Fibroblast of skin of right biceps (primary cell): ENCODE measurements at regions not wholly inside any gene's neighbourhood (a gene's known extent, or its start where the extent isn't known, plus 50 kb on each side); places are given as distances from the start of the nearest gene placed in this dataset.

Experiments used
- DNase-seq: peaks from one replicate; pipeline ENCODE4 v3.0.0-alpha.2; 2013

DNA sequence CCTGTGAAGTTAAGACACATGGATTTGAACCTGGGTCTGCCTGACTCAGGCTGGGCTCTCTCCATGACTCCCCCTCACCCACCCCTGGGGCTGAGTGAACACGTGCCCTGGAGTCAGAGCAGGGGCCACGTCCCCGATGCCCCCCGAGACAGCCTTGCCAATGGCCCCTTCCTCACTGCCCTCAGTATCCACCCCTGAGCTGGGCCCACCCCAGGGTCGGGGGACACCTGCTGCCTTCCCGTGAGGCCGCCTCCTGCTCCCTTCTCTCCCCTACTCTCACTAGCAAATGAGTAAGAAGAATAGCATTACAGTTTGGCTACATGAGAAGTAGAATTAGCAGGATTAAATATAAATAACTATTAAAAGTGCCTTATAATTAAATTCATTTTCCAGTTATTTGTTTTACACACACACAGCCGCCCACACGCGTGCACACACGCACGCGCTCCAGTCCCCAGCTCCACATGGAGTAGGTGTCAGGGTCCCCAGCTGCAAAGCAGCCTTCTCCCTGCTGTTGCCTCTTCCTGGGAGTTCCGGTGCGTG lies 117.4 kb upstream of the LINGO1 start:
- no peak for DNase-seq

DNA sequence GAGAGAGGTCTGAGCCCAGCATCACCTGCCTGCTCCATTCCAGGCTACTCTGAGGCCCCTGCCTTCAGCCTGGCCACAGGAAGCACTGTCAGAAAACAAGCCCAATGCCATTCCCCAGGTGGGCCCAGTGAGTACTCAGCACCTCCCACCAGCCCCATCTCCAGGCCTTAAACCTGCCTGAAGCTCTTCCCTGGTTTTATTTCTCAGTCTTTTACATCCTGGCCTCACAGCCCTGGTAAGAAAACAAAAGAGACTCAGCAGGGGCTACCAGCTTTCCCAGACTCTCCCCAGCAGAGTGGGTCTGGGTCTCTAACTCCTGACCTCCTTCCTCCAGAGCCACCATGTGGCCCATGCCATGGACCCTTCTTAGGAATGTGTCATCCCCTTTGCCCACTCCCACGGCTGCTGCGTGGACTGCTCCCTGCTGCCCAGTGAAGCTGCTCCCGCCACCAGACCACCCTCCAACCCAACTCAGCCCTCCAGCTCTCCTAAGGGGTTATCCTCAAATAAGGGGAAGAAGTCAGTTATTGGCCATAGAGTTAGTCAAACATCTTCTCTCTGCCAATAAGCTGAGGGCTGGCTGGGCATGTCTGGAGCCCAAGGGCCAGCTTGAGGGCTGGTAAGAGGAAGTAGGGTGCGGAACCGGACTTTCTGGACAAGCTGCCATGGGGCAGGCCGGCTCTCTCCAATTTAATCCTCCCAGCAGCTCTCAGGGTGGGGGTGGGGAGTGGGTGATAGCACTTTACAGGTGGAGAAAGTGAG lies 116.7 kb upstream of the LINGO1 start:
- no peak for DNase-seq

DNA sequence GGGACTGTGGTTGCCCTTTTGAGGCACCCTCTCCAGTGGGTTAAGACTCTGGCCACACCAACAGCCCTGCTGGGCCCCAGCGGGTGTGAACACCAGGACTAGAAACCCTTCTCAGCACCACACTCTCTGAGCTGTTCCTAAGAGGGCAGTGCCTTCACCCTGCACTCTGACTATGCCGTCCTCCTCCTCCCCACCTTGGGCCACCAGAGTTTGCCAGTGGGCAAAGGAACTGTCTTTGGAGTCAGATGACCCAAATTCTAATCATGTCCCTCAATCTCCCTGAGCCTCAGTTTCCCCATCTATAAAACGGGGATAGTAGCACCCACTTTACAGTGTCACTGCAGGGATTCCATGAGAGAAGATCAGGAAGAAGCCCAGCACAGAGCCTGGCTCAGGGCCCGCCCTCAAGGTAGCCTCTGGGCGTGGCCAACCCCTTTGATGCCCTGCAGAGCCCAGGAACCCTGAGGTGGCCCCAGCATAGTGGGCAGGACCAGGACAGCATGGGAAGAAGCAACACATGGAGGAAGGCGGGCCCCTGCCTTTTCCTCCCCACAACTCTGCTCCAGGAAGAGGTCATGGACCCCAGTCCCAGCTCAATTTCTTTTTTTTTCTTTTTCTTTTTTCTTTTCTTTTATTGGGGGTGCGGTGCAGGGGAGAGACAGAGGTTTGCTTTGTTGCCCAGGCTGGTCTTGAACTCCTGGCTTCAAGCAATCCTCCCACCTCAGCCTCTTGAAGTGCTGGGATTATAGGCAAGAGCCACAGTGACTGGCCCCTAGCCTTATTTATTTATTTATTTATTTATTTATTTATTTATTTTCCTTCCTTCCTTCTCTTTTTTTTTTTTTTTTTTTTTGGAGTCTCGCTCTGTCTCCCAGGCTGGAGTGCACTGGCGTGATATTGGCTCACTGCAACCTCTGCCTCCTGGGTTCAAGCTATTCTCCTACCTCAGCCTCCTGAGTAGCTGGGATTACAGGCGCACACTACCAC lies 115.7 kb upstream of the LINGO1 start:
- no peak for DNase-seq

DNA sequence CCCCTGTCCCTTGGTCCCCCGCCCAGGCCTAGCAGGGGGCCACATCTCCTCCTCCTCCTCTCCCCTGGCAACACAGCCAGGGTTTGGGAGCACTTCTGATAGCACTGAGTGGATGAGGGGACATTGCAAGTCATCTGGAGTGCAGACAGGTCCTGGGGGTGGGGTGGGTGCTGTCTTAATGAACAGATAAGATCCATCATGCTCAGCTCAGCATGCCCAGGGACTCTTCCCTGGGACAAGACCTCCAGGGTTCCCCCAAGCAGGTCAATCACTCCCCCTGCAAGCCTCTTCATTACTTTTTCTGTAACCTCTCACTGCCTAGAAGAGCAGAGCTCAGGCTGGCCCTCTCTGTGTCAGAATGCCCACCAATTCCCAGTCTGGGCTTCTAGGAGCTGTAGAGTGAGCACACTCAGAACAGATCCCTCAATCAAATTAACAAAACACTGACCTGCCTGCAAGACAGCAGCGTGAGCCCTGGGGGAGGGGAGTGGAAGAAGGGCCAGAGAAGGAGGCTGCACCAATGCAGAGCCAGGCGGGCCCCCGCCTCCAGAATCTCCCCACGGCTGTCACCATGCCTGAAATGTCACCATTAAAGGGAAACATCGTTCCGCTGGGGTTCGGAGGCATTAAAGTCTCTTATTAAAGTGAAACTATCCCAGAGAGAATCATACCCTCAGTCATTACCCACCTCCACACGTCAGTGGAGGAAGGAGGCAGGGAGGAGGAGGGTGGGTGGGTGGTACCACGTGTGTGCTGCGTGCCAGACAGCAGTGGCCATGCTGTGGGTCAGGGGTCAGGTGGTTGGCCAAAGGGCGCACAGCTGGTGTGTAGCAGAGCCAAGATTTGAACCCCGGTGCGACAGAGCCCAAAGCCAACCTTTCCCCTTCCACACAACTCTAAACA lies 114.7 kb upstream of the LINGO1 start:
- no peak for DNase-seq

DNA sequence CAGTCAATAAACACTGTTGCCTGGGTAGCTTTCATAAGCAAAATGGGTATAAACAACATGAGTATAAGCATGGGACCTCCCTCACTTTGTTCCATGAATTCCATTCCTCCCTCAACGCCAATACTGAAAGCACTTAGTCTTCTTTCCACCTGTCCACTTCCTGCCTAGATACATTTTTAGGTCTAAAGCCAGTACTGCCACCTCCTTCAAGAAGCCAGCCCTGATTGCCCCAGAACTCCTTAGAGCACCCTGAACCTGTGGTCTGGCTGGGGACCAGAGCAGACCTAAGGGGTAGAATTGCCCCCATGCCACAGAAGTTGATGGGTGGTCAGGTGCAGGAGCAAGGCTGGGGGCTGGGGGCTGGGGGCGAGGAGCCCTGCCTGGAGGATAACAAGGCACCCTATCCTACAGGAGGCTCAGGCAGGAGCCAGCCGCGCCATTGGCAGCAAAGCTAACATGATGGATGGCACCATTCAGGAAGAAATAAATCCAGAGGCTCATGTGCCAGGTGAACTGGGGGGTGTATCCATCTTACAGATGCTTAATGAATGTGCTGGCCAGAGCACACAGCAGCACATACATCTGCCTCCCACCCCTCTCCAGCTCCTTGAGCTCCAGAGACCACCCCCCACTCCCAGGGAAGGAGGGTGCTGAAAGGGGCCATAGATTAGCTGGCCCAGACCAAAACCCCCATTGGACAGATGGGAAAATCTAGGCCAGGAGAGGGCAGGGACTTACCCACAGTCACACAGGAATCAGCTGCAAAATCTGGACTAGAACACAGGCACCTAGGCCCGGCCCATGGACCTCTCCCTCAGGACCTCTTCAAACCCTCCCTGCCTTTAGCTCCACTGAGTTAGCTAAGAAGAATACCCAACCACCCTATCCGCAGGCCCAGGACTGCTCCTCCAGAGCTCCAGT lies 113.8 kb upstream of the LINGO1 start:
- DNase-seq: no peak

DNA sequence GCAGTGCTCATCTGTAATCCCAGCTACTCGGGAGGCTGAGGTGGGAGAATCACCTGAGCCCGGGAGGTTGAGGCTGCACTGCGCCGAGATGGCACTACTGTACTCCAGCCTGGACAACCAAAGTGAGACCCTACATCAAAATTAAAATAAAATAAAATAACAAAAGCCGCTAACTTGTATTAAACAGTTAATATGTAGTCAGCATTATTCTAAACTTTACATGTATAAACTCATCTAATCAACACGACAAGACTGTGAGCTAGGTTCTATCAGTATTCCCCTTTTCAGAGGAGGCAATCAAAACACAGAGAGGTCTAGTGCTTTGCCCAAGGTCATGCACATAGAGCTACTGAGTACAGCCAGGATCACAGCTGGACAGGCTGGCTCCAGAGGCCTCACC lies 111.7 kb upstream of the LINGO1 start:
- no peak for DNase-seq

DNA sequence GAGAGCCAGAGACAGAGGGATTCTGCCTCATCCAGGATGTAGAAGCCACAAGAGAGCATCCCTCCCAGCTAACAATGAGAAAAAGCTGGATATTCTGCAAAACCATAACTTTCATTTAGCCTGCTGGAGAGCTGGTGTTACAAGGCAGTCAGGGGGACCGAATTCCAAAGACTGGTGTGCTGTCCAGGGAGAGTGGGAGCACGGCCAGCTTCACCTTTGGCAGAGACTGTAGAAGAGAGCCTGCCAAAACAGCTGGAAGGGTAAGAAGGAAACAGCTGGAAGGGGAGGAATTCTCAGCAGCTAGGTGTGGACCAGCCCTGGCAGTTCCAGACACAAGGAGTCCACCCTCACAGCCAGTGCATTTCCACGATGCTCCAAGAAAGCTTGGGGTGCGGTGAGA lies 109.9 kb upstream of the LINGO1 start:
- DNase-seq: no peak

DNA sequence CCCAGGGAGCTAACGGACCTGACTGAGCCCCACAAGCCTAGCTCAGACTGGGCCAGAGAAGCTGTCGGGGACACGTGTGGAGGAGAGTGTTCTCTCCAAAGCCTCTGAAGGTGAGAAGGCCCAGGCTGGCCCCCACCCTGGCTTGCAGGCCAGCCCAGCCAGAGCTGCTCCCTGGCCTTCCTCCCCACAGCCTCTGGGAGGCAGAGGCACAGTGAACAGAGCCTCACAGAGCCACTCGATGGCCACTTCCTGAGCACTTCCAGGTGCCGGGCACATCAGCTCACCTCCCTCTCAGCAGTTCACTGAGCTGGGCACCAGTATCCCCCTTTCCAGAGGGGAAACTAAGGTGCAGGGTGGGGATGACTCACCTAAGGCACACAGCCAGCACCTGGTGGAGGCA lies 109.4 kb upstream of the LINGO1 start:
- no peak for DNase-seq

DNA sequence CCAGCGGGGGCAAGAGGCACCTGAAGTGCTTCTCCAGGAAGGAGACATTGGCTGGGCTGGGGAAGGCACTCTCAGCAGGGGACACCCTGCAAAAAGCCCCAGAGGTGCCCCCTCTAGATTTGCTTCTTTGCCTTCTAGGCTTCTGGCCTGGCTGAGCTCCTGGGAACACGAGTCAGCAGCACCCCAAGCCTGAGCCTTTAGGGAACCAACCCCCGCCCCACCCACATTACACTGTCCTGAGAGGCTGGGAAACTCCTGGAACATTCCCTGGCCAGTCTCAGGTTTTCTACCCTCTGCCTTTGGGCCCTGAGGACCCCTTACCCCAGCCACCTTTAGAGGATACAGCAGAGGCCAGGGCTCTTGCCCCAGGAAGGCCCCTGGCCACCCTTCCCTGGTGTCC lies 108.4 kb upstream of the LINGO1 start:
- no peak for DNase-seq

DNA sequence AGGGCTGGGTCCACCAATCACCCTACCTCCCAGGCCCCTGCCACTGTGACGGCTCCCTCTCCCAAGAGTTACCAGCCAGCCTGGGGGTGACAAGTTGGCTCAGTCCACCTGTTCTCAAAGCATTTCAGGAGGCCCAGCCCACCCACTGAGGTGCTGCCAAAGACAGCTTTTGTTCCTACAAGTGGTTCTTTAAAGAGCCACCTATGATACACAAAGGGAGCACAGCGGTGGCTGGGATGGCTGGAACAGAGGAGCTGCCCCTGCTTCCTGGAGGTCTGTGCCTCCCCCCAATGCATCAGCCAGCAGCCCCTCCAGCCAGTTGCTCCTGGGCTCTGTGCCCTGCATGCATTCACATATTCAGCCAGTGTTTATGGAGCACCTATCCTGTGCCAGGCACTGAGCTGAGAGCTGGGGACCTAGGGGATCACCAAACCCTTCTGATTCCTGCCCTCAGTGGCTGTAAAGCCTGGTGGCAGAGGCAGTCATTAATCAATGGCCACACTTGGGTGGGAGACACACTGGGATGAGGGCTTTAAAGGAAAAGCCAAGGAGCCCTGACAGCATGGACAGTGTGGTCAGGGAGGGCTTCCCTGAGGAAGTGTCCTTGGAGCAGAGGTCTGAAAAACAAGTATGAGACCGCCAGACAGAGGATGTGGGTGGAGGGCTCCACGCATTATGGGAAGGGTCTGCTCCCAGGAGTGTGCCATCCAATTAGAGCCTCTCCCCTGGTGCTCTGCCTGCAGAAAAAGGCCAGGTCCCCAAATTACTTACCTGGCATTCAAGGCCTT lies 107.1 kb upstream of the LINGO1 start:
- no peak for DNase-seq

DNA sequence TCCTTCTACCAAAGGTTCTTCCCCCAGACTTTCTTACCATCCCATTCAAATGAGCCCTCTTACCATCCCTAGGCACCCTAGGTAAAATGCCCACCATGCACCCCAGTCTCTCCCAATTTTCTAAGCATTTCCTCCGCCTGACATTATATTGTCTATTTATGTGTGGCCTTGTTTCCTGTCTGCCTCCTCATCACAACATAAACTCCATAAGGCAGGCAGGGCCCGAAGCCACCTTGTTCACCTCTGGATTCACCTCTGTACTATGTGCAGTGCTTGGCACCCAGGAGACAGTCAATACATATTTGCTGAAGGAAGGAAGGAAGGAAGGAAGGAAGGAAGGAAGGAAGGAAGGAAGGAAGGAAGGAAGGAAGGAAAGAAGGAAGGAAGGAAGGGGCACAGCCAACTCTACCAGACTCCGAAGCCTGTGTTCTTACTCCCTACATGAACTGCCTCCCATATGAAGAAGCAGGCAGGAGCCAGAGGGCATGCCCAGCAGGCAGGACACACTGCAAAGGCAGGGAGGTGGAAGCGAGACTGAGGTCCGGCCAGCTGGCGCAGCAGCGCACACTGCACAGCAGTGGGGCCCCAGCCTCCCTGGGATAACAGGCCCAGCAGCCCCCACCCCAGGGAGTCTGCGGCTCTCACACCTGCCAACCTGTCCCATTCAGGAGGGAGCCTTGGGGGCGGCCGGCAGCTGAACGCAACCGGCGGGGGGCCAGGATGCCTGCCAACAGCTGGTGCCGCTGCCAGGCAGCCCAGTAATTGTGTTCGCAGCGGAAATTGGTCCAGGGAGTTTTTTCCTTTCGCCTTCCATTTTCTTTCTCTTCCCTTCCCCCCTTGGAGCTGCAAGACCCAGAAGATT lies 106.0 kb upstream of the LINGO1 start:
- no peak for DNase-seq

DNA sequence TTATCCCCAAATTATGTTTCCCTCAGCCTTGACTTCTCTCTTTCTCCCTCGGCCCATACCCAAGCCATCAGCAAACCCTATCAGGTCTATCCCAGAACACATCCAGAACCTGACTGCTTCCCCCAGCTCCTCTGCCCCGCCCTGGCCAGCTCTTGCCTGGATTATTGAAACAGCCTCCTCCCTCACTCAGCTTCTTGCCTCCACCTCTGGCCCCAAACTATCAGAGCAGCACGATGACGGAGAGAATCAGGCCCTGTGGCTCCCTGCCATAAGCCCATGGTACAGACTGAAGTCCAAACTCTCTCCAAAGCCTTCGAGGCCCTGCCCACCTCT lies 105.3 kb upstream of the LINGO1 start:
- DNase-seq: no peak

DNA sequence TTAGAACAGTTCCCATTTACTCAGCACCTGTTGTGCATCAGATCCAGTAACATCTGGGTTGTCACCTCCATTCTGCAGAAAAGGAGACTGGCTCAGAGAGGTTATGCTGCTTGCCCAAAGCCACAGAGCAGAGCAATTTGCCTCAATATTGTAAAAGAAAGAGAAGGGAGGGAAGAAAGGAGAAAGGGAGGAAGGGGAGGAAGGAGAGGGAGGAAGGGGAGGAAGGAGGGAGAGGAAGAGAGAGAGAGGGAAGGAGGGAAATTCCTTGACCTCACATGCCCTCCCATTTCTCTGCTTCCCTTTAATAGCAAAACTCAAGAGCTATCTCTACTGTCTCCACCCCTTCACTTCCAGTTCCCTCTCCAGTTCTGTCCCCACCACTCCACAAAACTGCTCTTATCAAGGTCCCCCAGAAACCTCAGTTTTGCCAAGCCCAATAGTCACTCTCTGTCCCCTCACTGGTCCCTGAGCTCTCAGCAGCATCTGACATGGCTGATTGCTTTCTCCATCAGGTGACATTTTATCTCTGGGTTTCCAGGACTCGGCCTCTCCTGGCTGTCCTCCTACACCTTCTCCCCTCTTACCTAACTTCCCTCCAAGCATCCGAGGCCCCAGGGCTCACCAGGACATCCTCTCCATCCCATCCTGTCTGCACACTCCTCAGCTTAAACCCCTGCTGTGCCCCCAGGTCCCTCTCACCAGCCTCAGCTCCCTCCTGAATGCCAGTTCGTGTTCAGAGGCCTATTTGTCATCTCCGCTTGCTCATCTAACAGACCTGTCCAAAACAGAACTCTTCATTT lies 104.7 kb upstream of the LINGO1 start:
- DNase-seq: no peak

DNA sequence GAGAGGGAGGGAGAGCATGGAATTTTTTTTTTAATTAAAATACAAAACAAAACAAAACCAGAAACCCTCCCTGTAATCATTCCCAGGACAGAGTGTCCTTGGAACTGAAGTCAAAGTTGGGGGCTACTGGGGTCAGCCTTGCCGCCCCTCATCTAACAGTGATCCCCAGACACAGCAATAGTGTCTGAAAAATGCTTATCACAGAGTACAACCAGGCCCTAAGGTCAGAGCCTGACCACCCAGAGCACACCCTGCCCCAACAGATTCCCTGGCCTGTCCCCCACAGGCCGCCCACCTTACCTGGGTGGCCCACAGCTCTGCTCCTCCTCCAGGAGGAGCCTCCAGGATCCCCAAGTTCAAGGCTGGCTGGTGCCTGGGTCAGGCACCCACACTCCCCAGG lies 101.6 kb upstream of the LINGO1 start:
- no peak for DNase-seq

DNA sequence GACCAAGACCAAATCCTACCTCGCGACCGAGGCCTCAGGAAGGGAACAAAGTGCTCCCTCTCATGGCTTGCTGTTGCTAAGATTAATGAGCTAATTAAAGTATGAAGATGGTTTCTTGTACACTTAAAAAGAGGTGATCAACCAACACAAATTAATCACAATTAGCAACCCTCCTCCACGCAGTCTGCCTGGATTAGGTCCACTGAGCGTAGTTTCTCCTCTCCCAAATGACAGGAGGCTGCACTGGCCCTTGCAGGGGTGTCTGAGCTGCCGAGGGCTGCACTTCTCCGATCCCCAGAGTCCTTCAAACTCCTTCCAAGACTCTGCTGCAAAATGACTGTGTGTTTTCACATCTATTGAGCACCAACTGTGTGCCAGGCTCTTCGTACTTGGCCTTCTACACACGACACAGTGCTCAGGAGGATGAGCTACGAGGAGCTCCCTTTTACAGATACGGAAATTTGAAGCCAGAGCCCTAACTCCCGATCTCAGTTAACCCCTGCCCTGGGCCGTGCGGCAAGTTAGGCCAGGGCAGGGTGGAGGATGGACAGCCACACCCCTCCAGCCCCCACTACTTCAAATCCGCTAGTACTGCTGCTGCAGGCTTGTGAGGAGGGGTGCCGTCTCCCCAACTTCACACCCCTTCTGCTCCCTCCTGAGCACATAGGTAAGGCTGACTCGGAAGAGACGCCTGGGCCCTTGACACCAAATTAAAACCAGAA lies 101.0 kb upstream of the LINGO1 start:
- DNase-seq: no peak

DNA sequence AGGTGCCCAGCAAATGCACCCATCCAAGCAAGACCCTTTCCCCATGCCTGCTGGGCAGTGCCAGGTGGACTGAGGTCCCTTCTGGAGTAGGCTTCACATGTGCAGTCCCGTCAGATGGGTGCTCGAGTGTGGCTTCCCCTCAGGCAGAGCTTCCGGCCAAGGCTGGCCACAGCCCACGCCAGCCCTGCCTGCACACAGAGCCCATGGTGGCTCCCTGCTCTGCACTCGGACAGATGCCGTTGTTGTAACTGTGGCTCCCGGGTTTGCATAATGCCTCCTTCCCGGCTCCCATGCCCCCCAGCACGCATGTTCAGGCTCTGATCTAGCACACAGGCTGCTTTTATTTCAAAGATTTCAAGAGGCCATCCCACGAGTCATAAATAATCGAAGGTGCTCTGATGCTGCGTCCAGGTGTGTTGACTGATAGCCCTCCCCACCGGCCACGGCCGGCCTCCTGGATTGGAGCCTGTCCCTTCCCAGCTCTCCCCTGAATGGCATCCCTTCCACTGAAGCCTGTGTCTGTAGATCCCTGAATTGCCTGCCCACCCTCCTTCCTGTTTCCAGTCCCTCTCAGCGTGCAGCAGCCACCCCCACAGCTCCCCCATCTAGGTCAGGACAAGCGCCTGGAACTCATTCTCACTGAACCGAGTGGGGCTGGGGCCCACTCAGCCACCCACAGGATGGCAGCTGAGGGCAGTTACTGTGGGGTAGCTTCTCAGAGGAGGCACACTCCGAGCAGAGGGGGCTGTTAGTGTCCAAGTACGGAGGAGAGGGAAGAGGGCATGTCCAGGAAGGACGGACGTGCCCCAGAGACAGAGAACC lies 100.0 kb upstream of the LINGO1 start:
- DNase-seq: no peak

DNA sequence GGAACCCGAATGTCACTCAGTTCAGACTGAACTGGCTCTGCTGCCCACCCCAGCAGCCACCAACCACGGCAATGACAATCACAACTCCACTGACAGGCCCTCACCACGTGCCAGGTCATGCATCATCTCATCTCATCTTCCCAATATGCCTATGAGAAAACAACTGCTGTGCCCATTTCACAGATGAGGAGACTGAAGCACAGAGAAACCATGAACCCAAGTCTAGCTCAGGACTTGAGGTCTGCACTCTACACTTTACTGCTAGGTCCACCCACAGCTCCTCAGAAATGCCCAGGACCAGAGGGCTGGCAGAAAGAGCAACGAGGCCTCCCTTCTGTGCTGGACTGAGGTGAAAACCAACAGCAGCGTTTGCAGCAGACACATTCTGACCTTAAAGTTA lies 99.2 kb upstream of the LINGO1 start:
- DNase-seq: no peak
